Smooth muscle cell (in vitro differentiated cells): ENCODE measurements at regions not wholly inside any gene's neighbourhood (a gene's known extent, or its start where the extent isn't known, plus 50 kb on each side); places are given as distances from the start of the nearest gene placed in this dataset.
A peak's percentile ranks its signal among the peaks of the same experiment; 100 is the strongest.
"Not testable (repeated sequence)": the region's sequence is repeated elsewhere in the genome, so short reads cannot be mapped to it uniquely, and the experiment has no call there.

Experiments used
- DNase-seq: peaks from one replicate; lab custom pipeline; 2025; ENCODE audit not compliant: unreplicated experiment; lab: John Stamatoyannopoulos, UW
- H2AFZ ChIP-seq: fragments of 200-600 bp; sonication (generic); 2 replicates; pipeline ENCODE4 v1.6.0; 2016; ENCODE audit warnings: antibody characterized with exemption, low read depth, mild to moderate bottlenecking
- H3F3A ChIP-seq: fragments of 200-600 bp; sonication (generic); 2 replicates; pipeline ENCODE4 v1.6.0; 2017; ENCODE audit warnings: antibody characterized with exemption, low read depth
- H3K27ac ChIP-seq: fragments of 200-600 bp; sonication (generic); 2 replicates; pipeline ENCODE4 v1.5.1; 2016; ENCODE audit warnings: low read depth, mild to moderate bottlenecking
- H3K27me3 ChIP-seq: fragments of 200-600 bp; sonication (generic); 2 replicates; pipeline ENCODE4 v1.6.1; 2016; ENCODE audit warnings: low read depth, mild to moderate bottlenecking
- H3K36me3 ChIP-seq: fragments of 200-600 bp; sonication (generic); 2 replicates; pipeline ENCODE4 v1.5.1; 2016; ENCODE audit warnings: low read depth
- H3K4me1 ChIP-seq: fragments of 200-600 bp; sonication (generic); 2 replicates; pipeline ENCODE4 v1.5.1; 2016; ENCODE audit warnings: low read depth
- H3K4me2 ChIP-seq: fragments of 200-600 bp; sonication (generic); 2 replicates; pipeline ENCODE4 v1.6.0; 2016; ENCODE audit warnings: mild to moderate bottlenecking
- H3K4me3 ChIP-seq: fragments of 200-600 bp; sonication (generic); 2 replicates; pipeline ENCODE4 v1.5.1; 2016; ENCODE audit warnings: mild to moderate bottlenecking
- H3K79me2 ChIP-seq: fragments of 200-600 bp; sonication (generic); 2 replicates; pipeline ENCODE4 v1.6.0; 2016; ENCODE audit warnings: low read depth, mild to moderate bottlenecking
- H3K9ac ChIP-seq: fragments of 200-600 bp; sonication (generic); 2 replicates; pipeline ENCODE4 v1.6.0; 2016; ENCODE audit warnings: low read depth
- H3K9me3 ChIP-seq: fragments of 200-600 bp; sonication (generic); replicated peaks from 2 replicates; pipeline ENCODE4 v1.5.1; 2016; ENCODE audit warnings: low read depth
- H4K20me1 ChIP-seq: fragments of 200-600 bp; sonication (generic); 2 replicates; pipeline ENCODE4 v1.6.0; 2016; ENCODE audit warnings: low read depth
- WGBS: methylation state at CpG from one replicate; pipeline ENCODE4 v1.1.7; 2016; ENCODE audit warnings: low lambda C conversion rate; 5-methylcytosine and 5-hydroxymethylcytosine counted together
- TF ChIP-seq, protein P1 (sequence below): fragments of 200-600 bp; sonication (generic); IDR thresholded peaks from 2 replicates; pipeline ENCODE4 v1.5.1; 2017; ENCODE audit warnings: borderline replicate concordance, mild to moderate bottlenecking, antibody characterized with exemption; ENCODE audit not compliant: insufficient read depth, poor library complexity, severe bottlenecking

GRCh38 chr9:763692-764091 is 77.8 kb upstream of the DMRT1 start:
- no peaks in the 10 kb centered on the region for H3F3A ChIP-seq
- no peaks in the 10 kb centered on the region for H3K27me3 ChIP-seq
- H3K36me3 ChIP-seq, result no peaks in the 10 kb centered on the region
- H3K9me3 ChIP-seq, result no peaks in the 10 kb centered on the region
- H3K4me3 ChIP-seq, result no peak overlapping the region
- no peak overlapping the region for H3K9ac ChIP-seq
- no peaks in the 10 kb centered on the region for H3K79me2 ChIP-seq
- no peak for DNase-seq
- peak overlapping the region; percentile 59 for H2AFZ ChIP-seq
- no peak overlapping the region for H3K27ac ChIP-seq
- 90% methylated on average over 6 of the region's 6 CpGs for WGBS
- peak overlapping the region; percentile 73 for H3K4me2 ChIP-seq
- H4K20me1 ChIP-seq, result no peaks in the 10 kb centered on the region
- H3K4me1 ChIP-seq, result no peaks in the 10 kb centered on the region
- TF ChIP-seq, protein P1, sequence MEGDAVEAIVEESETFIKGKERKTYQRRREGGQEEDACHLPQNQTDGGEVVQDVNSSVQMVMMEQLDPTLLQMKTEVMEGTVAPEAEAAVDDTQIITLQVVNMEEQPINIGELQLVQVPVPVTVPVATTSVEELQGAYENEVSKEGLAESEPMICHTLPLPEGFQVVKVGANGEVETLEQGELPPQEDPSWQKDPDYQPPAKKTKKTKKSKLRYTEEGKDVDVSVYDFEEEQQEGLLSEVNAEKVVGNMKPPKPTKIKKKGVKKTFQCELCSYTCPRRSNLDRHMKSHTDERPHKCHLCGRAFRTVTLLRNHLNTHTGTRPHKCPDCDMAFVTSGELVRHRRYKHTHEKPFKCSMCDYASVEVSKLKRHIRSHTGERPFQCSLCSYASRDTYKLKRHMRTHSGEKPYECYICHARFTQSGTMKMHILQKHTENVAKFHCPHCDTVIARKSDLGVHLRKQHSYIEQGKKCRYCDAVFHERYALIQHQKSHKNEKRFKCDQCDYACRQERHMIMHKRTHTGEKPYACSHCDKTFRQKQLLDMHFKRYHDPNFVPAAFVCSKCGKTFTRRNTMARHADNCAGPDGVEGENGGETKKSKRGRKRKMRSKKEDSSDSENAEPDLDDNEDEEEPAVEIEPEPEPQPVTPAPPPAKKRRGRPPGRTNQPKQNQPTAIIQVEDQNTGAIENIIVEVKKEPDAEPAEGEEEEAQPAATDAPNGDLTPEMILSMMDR, result no peak

DNA sequence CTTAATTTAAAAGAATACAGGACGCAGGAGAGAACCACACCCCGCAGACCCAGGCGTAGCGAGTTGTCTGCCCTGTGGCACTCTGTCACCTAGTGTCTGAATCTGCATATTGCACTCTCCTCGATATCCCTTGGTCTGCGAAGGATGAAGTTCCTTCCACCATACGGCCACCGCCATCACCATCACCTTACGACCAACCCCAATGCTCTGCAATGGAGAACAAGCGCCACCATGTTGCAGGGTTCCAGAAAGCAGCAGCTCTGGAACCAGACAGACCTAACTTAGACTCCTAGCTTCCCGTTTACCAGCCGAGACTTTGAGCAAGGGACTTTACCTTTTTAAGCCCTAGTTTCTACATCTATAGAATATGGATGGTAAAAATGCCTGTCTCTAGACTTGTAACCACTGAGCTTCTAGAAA is 77.4 kb upstream of the DMRT1 start:
- Histone ChIP-seq H3K27me3 (no peaks in the 10 kb centered on the region), H3K79me2 (no peaks in the 10 kb centered on the region), H3K4me1 (no peaks in the 10 kb centered on the region), H3K27ac (no peak overlapping the region), H3K9ac (no peak overlapping the region), H3F3A (no peaks in the 10 kb centered on the region), H4K20me1 (no peaks in the 10 kb centered on the region), H3K4me3 (no peak overlapping the region), H3K36me3 (no peaks in the 10 kb centered on the region), H3K4me2 (peak overlapping the region; percentile 73), H2AFZ (peak overlapping the region; percentile 59), H3K9me3 (no peaks in the 10 kb centered on the region)
- WGBS, result 41% methylated on average over 12 of the region's 12 CpGs
- TF ChIP-seq, protein P1, result peak; percentile 73
- no peak for DNase-seq

GRCh38 chr9:764986-765385 is 76.5 kb upstream of the DMRT1 start:
- no peaks in the 10 kb centered on the region for H3K9me3 ChIP-seq
- no peaks in the 10 kb centered on the region for H3F3A ChIP-seq
- no peak overlapping the region for H2AFZ ChIP-seq
- no peaks in the 10 kb centered on the region for H3K79me2 ChIP-seq
- H3K4me1 ChIP-seq, result no peaks in the 10 kb centered on the region
- WGBS, result 89% methylated on average over 2 of the region's 2 CpGs
- no peak overlapping the region for H3K27ac ChIP-seq
- H3K9ac ChIP-seq, result no peak overlapping the region
- H3K27me3 ChIP-seq, result no peaks in the 10 kb centered on the region
- TF ChIP-seq, protein P1, result no peak
- H3K4me3 ChIP-seq, result no peak overlapping the region
- H4K20me1 ChIP-seq, result no peaks in the 10 kb centered on the region
- no peaks in the 10 kb centered on the region for H3K36me3 ChIP-seq
- no peak for DNase-seq
- no peak overlapping the region for H3K4me2 ChIP-seq

DNA sequence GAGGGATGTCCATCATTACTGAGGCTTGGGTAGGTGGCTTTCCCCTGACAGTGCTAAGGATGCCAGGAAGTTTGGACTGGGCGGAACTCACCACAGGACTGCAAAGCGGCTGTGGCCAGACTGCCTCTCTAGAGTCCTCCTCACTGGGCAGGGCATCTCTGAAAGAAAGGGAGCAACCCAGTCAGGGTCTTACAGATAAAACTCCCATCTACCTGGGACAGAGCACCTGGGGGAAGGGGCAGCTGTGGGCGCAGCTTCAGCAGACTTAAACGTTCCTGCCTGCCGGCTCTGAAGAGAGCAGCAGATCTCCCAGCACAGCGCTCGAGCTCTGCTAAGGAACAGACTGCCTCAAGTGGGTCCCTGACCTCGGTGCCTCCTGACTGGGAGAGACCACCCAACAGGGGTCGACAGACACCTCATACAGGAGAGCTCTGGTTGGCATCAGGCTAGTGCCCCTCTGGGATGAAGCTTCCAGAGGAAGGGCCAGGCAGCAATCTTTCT is 74.4 kb upstream of the DMRT1 start:
- H3K9ac ChIP-seq, H3K4me3 ChIP-seq, H3K4me2 ChIP-seq, H3K79me2 ChIP-seq, DNase-seq, H2AFZ ChIP-seq, H3K27me3 ChIP-seq, H3K9me3 ChIP-seq, H4K20me1 ChIP-seq, H3K4me1 ChIP-seq, H3K36me3 ChIP-seq, H3F3A ChIP-seq, H3K27ac ChIP-seq: not testable (repeated sequence)
- 93% methylated on average over 9 of the region's 9 CpGs for WGBS
